Activated CD8-positive, alpha-beta T cell treated with anti-CD3 and anti-CD28 coated beads for 36 hours (primary cell): ENCODE measurements at regions not wholly inside any gene's neighbourhood (a gene's known extent, or its start where the extent isn't known, plus 50 kb on each side); places are given as distances from the start of the nearest gene placed in this dataset.

Source experiments
- ATAC-seq: fragments of 200-7000 bp; cut with Tn5 transposase; one replicate; pipeline ENCODE4 v1.10.0; 2021; ENCODE audit warnings: mild to moderate bottlenecking, moderate library complexity
- CTCF ChIA-PET: fragments of 350-600 bp; sonication (Branson Sonifier 250); formaldehyde crosslinking; loops from one replicate; lab custom pipeline; 2021; ENCODE audit warnings: antibody characterized with exemption; lab: Charles Lee
- POLR2A ChIA-PET: fragments of 350-600 bp; sonication (Branson Sonifier 250); formaldehyde crosslinking; loops from one replicate; lab custom pipeline; 2021; ENCODE audit warnings: antibody characterized with exemption; lab: Charles Lee
- DNase-seq: peaks from one replicate; pipeline ENCODE4 v3.0.0-alpha.2; 2020
- H3K27ac Mint-ChIP-seq: one replicate; pipeline ENCODE4 v1.8.0; 2021; ENCODE audit warnings: mild to moderate bottlenecking, mixed read lengths
- H3K27me3 Mint-ChIP-seq: one replicate; pipeline ENCODE4 v1.8.0; 2021; ENCODE audit warnings: mixed read lengths
- H3K36me3 Mint-ChIP-seq: one replicate; pipeline ENCODE4 v1.8.0; 2021; ENCODE audit warnings: low read depth, mixed read lengths
- H3K4me1 Mint-ChIP-seq: one replicate; pipeline ENCODE4 v1.8.0; 2021; ENCODE audit warnings: low read depth, mixed read lengths
- H3K4me3 Mint-ChIP-seq: one replicate; pipeline ENCODE4 v1.8.0; 2021; ENCODE audit warnings: mild to moderate bottlenecking, moderate library complexity, mixed read lengths
- H3K9me3 Mint-ChIP-seq: one replicate; pipeline ENCODE4 v1.8.0; 2021; ENCODE audit warnings: mixed read lengths
- CTCF ChIP-seq: fragments of 200-600 bp; IDR thresholded peaks from one replicate; pipeline ENCODE4 v1.8.0; 2022; ENCODE audit warnings: antibody characterized with exemption, mild to moderate bottlenecking
- intact Hi-C: fragments of 100-400 bp; cut with micrococcal nuclease; formaldehyde crosslinking; loops from one replicate; pipeline ENCODE4 v1.10.0; 2022

- Mint-ChIP-seq H3K27ac (no peak overlapping the region), H3K27me3 (no peaks in the 10 kb centered on the region), H3K36me3 (no peaks in the 10 kb centered on the region), H3K4me1 (no peaks in the 10 kb centered on the region), H3K9me3 (peaks cover 17% of the 10 kb centered on the region), H3K4me3 (no peak overlapping the region)
- ChIA-PET POLR2A (no interaction called here), CTCF (no interaction called here)
- intact Hi-C loops, result no loop called here
- DNase-seq (no peak), ATAC-seq (no peak)
- TF ChIP-seq CTCF, result no peak
Observed at GRCh38 chr13:83613524-83613923, 268.8 kb downstream of the SLITRK1 start.

GRCh38 chr13:83601539-83601938, 280.7 kb downstream of the SLITRK1 start:
- ChIA-PET CTCF (no interaction called here), POLR2A (no interaction called here)
- Mint-ChIP-seq H3K36me3 (no peaks in the 10 kb centered on the region), H3K9me3 (peaks cover 4% of the 10 kb centered on the region), H3K27me3 (no peaks in the 10 kb centered on the region), H3K27ac (no peak overlapping the region), H3K4me3 (no peak overlapping the region), H3K4me1 (no peaks in the 10 kb centered on the region)
- intact Hi-C loops, result no loop called here
- no peak for ATAC-seq
- no peak for TF ChIP-seq CTCF
- no peak for DNase-seq

GRCh38 chr13:83592095-83592494, 290.2 kb downstream of the SLITRK1 start:
- DNase-seq, result no peak

GRCh38 chr13:83589814-83590213, 292.5 kb downstream of the SLITRK1 start:
- no peaks in the 10 kb centered on the region for H3K27me3 Mint-ChIP-seq
- CTCF ChIA-PET, result no interaction called here
- POLR2A ChIA-PET, result no interaction called here

More at GRCh38 chr13:83592095-83592494, 290.2 kb downstream of the SLITRK1 start:
- Mint-ChIP-seq H3K27ac (no peak overlapping the region), H3K9me3 (no peaks in the 10 kb centered on the region), H3K4me1 (no peaks in the 10 kb centered on the region), H3K27me3 (no peaks in the 10 kb centered on the region), H3K4me3 (no peak overlapping the region), H3K36me3 (no peaks in the 10 kb centered on the region)
- ChIA-PET CTCF (no interaction called here), POLR2A (no interaction called here)
- intact Hi-C loops, result no loop called here
- TF ChIP-seq CTCF, result no peak
- ATAC-seq, result no peak

GRCh38 chr13:83577183-83577582, 305.1 kb downstream of the SLITRK1 start:
- CTCF ChIA-PET, result no interaction called here
- no peak for TF ChIP-seq CTCF
- no peak overlapping the region for H3K27ac Mint-ChIP-seq
- H3K27me3 Mint-ChIP-seq, result no peaks in the 10 kb centered on the region
- H3K36me3 Mint-ChIP-seq, result no peaks in the 10 kb centered on the region
- intact Hi-C loops, result no loop called here
- no peaks in the 10 kb centered on the region for H3K4me1 Mint-ChIP-seq
- POLR2A ChIA-PET, result no interaction called here
- no peak overlapping the region for H3K4me3 Mint-ChIP-seq
- DNase-seq (no peak), ATAC-seq (no peak)
- no peaks in the 10 kb centered on the region for H3K9me3 Mint-ChIP-seq

More at GRCh38 chr13:83589814-83590213, 292.5 kb downstream of the SLITRK1 start:
- Mint-ChIP-seq H3K27ac (no peak overlapping the region), H3K4me1 (no peaks in the 10 kb centered on the region), H3K36me3 (no peaks in the 10 kb centered on the region), H3K4me3 (no peak overlapping the region), H3K9me3 (no peaks in the 10 kb centered on the region)
- intact Hi-C loops, result no loop called here
- no peak for ATAC-seq
- DNase-seq, result no peak
- no peak for TF ChIP-seq CTCF
